ENCODE measurements at regions not wholly inside any gene's neighbourhood (a gene's known extent, or its start where the extent isn't known, plus 50 kb on each side); places are given as distances from the start of the nearest gene placed in this dataset.

GRCh38 chr11:128367573-128367972 lies 219.8 kb downstream of the ETS1 start:
- H2AFZ ChIP-seq (ENCODE audit: insufficient read depth, low read depth, low read length, poor library complexity, severe bottlenecking), result no peak overlapping the region
- Mint-ChIP-seq H3K4me3 (peak overlapping the region; percentile 67), H3K4me1 (peaks cover 8% of the 10 kb centered on the region), H3K27me3 (no peaks in the 10 kb centered on the region), H3K27ac (peak overlapping the region; percentile 78), H3K9me3 (ENCODE audit: insufficient read depth) (no peaks in the 10 kb centered on the region)
- peak overlapping the region in 2 of 5 experiments; percentile 13 to 53 for H3K4me3 ChIP-seq (ENCODE audit: control extremely low read depth in 1 of 5, extremely low read depth in 1 of 5, insufficient read depth in 1 of 5, low read depth in 2 of 5, low read length in 4 of 5)
- intact Hi-C loops (cut with micrococcal nuclease), result loop anchor here (5.0 kb wide), 1 partner anchor 75 kb away; no protein-coding TSS in a partner anchor
- ChIA-PET POLR2A (no interaction called here), CTCF (interaction anchor here (0.7 to 1.3 kb wide), 5 partner anchors 13 to 77 kb away, joined by 3 read pairs; no protein-coding TSS in a partner anchor)
- no peaks in the 10 kb centered on the region for H3K27me3 ChIP-seq (replicated peaks in 1 of 4; ENCODE audit: control extremely low read depth in 1 of 4, control insufficient read depth in 3 of 4, insufficient read depth in 4 of 4, low read length in 3 of 4)
- no peaks in the 10 kb centered on the region for H3K79me2 ChIP-seq (ENCODE audit: control insufficient read depth, insufficient read depth, low read length)
- no peaks in the 10 kb centered on the region for H3K36me3 ChIP-seq (replicated peaks in 1 of 2; ENCODE audit: control extremely low read depth in 1 of 2, control insufficient read depth in 1 of 2, extremely low read depth in 1 of 2, insufficient read depth in 2 of 2, low read length in 1 of 2)
- H3K4me1 ChIP-seq (ENCODE audit: control insufficient read depth in 2 of 2, insufficient read depth in 2 of 2, low read length in 2 of 2), result peaks cover 0 to 9% of the 10 kb centered on the region in 2 donors
- H3K4me2 ChIP-seq (replicated peaks; ENCODE audit: low read depth, low read length, poor library complexity, severe bottlenecking), result peak overlapping the region; percentile 41
- no peaks in the 10 kb centered on the region for H4K20me1 ChIP-seq (ENCODE audit: control insufficient read depth, insufficient read depth, low read length, poor library complexity, severe bottlenecking)
- H3K9me3 ChIP-seq (ENCODE audit: control extremely low read depth in 1 of 3, control insufficient read depth in 2 of 3, insufficient read depth in 1 of 3, low read length in 2 of 3), result peaks cover 0 to 4% (median 0%) of the 10 kb centered on the region in 3 donors
- H3K9ac ChIP-seq (ENCODE audit: low read length), result peak overlapping the region; percentile 9
- H3K27ac ChIP-seq (ENCODE audit: low read length in 2 of 2), result no peak overlapping the region
- TF ChIP-seq EZH2 (IDR thresholded peaks at IDR 0.05; ENCODE audit: borderline replicate concordance, insufficient read depth, low read depth, low read length, poor library complexity, severe bottlenecking) (no peak), CTCF (IDR thresholded peaks at IDR 0.05) (no peak)
- WGBS (ENCODE audit: insufficient coverage), result 56% methylated on average over 10 of the region's 10 CpGs
- ATAC-seq (ENCODE audit: low read depth) (peak; percentile 69), DNase-seq (peak; percentile 68)

- ChIA-PET CTCF (interaction anchor here (0.6 to 2.2 kb wide), 2 partner anchors 9 to 207 kb away, joined by 4 to 6 read pairs; no protein-coding TSS in a partner anchor), POLR2A (no interaction called here)
- Histone ChIP-seq H4K20me1 (ENCODE audit: control insufficient read depth, insufficient read depth, low read length, poor library complexity, severe bottlenecking) (no peaks in the 10 kb centered on the region), H3K4me3 (ENCODE audit: control extremely low read depth in 1 of 5, extremely low read depth in 1 of 5, insufficient read depth in 1 of 5, low read depth in 2 of 5, low read length in 4 of 5) (no peak overlapping the region), H2AFZ (ENCODE audit: insufficient read depth, low read depth, low read length, poor library complexity, severe bottlenecking) (no peak overlapping the region), H3K9me3 (ENCODE audit: control extremely low read depth in 1 of 3, control insufficient read depth in 2 of 3, insufficient read depth in 1 of 3, low read length in 2 of 3) (peaks cover 0 to 4% (median 0%) of the 10 kb centered on the region in 3 donors), H3K9ac (ENCODE audit: low read length) (no peak overlapping the region), H3K4me2 (replicated peaks; ENCODE audit: low read depth, low read length, poor library complexity, severe bottlenecking) (no peak overlapping the region), H3K36me3 (replicated peaks in 1 of 2; ENCODE audit: control extremely low read depth in 1 of 2, control insufficient read depth in 1 of 2, extremely low read depth in 1 of 2, insufficient read depth in 2 of 2, low read length in 1 of 2) (no peaks in the 10 kb centered on the region), H3K27me3 (replicated peaks in 1 of 4; ENCODE audit: control extremely low read depth in 1 of 4, control insufficient read depth in 3 of 4, insufficient read depth in 4 of 4, low read length in 3 of 4) (no peaks in the 10 kb centered on the region), H3K79me2 (ENCODE audit: control insufficient read depth, insufficient read depth, low read length) (no peaks in the 10 kb centered on the region), H3K27ac (ENCODE audit: low read length in 2 of 2) (no peak overlapping the region), H3K4me1 (ENCODE audit: control insufficient read depth in 2 of 2, insufficient read depth in 2 of 2, low read length in 2 of 2) (peaks cover 14 to 24% of the 10 kb centered on the region in 2 donors)
- TF ChIP-seq EZH2 (IDR thresholded peaks at IDR 0.05; ENCODE audit: borderline replicate concordance, insufficient read depth, low read depth, low read length, poor library complexity, severe bottlenecking) (no peak), CTCF (IDR thresholded peaks at IDR 0.05) (no peak)
- H3K4me1 Mint-ChIP-seq, result peaks cover 23% of the 10 kb centered on the region
- no peaks in the 10 kb centered on the region for H3K27me3 Mint-ChIP-seq
- 83% methylated on average over 1 of the region's 3 CpGs for WGBS (ENCODE audit: insufficient coverage)
- peak; percentile 33 for DNase-seq
- no peak overlapping the region for H3K4me3 Mint-ChIP-seq
- no peak for ATAC-seq (ENCODE audit: low read depth)
- no peaks in the 10 kb centered on the region for H3K9me3 Mint-ChIP-seq (ENCODE audit: insufficient read depth)
- no peak overlapping the region for H3K27ac Mint-ChIP-seq
- intact Hi-C loops (cut with micrococcal nuclease), result loop anchor here (5.0 kb wide), 1 partner anchor 73 kb away; no protein-coding TSS in a partner anchor
Observed at GRCh38 chr11:128365044-128365443, 222.3 kb downstream of the ETS1 start.

Measured in B cell (primary cell).